Keratinocyte (primary cell): ENCODE measurements at regions not wholly inside any gene's neighbourhood (a gene's known extent, or its start where the extent isn't known, plus 50 kb on each side); places are given as distances from the start of the nearest gene placed in this dataset.

Experiments
- DNase-seq: peaks from one replicate; pipeline ENCODE4 v3.0.0-alpha.2; 2011; ENCODE audit warnings: low read depth, missing footprints, low spot score
- FAIRE-seq: peaks from 2 replicates; lab custom pipeline; 2011; peaks lifted over from hg19 to GRCh38; lab: Jason Lieb, UNC
- H2AFZ ChIP-seq: 2 replicates; pipeline ENCODE4 v1.6.0; 2012; ENCODE audit warnings: low read length, control low read depth, inconsistent platforms; ENCODE audit not compliant: control insufficient read depth
- H3K27ac ChIP-seq: 2 replicates; pipeline ENCODE4 v1.5.1; 2011; ENCODE audit warnings: low read length; ENCODE audit not compliant: control insufficient read depth, insufficient read depth
- H3K27me3 ChIP-seq: 3 replicates; pipeline ENCODE4 v1.6.0; 2011; ENCODE audit warnings: low read length; ENCODE audit not compliant: control insufficient read depth, insufficient read depth; ENCODE audit errors: extremely low read depth
- H3K36me3 ChIP-seq, 2 experiments: 2 replicates in 1 of 2; 3 replicates in 1 of 2; pipeline ENCODE4 v1.5.1; 2011; ENCODE audit warnings: low read length in 2 of 2, mild to moderate bottlenecking in 1 of 2; ENCODE audit not compliant: control insufficient read depth in 2 of 2, insufficient read depth in 2 of 2; ENCODE audit errors: extremely low read depth in 1 of 2
- H3K4me1 ChIP-seq: 3 replicates; pipeline ENCODE4 v1.5.1; 2011; ENCODE audit warnings: low read length; ENCODE audit not compliant: control insufficient read depth, insufficient read depth; ENCODE audit errors: extremely low read depth
- H3K4me2 ChIP-seq: 3 replicates; pipeline ENCODE4 v1.6.0; 2011; ENCODE audit warnings: low read depth, low read length; ENCODE audit not compliant: control insufficient read depth, insufficient read depth; ENCODE audit errors: extremely low read depth
- H3K4me3 ChIP-seq, 3 experiments: fragments of 200-600 bp in 1 of 3; sonication (generic) in 1 of 3; 2 replicates in 2 of 3; 3 replicates in 1 of 3; pipeline ENCODE4 v1.5.1; 2011 to 2016; ENCODE audit warnings: low read length in 3 of 3, mild to moderate bottlenecking in 3 of 3, control low read depth in 2 of 3, inconsistent platforms in 1 of 3, low read depth in 1 of 3, mixed read lengths in 1 of 3, mixed run types in 1 of 3, moderate library complexity in 1 of 3; ENCODE audit not compliant: control insufficient read depth in 2 of 3, insufficient read depth in 2 of 3; ENCODE audit errors: extremely low read depth in 1 of 3
- H3K79me2 ChIP-seq: 2 replicates; pipeline ENCODE4 v1.6.0; 2012; ENCODE audit warnings: low read length; ENCODE audit not compliant: control insufficient read depth, insufficient read depth
- H3K9ac ChIP-seq: 3 replicates; pipeline ENCODE4 v1.6.0; 2011; ENCODE audit warnings: low read length; ENCODE audit not compliant: control insufficient read depth, insufficient read depth; ENCODE audit errors: extremely low read depth
- H3K9me1 ChIP-seq: 3 replicates; pipeline ENCODE4 v1.6.0; 2011; ENCODE audit warnings: low read length; ENCODE audit not compliant: control insufficient read depth, insufficient read depth; ENCODE audit errors: extremely low read depth
- H3K9me3 ChIP-seq: 2 replicates; pipeline ENCODE4 v1.5.1; 2012; ENCODE audit warnings: low read depth, low read length; ENCODE audit not compliant: control insufficient read depth
- H4K20me1 ChIP-seq: 3 replicates; pipeline ENCODE4 v1.6.0; 2011; ENCODE audit warnings: low read length; ENCODE audit not compliant: control insufficient read depth, insufficient read depth; ENCODE audit errors: extremely low read depth
- EZH2 ChIP-seq: IDR thresholded peaks from one replicate; pipeline ENCODE4 v1.6.1; 2012; ENCODE audit warnings: inconsistent platforms, mild to moderate bottlenecking, low read length, moderate library complexity
- dilution Hi-C: fragments of 300-500 bp; cut with MboI; formaldehyde crosslinking; loops from one replicate; pipeline ENCODE4 v1.7.0; 2020; ENCODE audit warnings: low sequenced_read_pairs; ENCODE audit not compliant: extremely low pct_ligation_motif_present
- TF ChIP-seq, protein P1 (sequence below), 3 experiments: IDR thresholded peaks in 1 of 3; conservative IDR thresholded peaks in 1 of 3; optimal IDR thresholded peaks in 1 of 3; 2 replicates in 2 of 3; 3 replicates in 1 of 3; pipeline versions ENCODE3 to v1.5.1; 2011; ENCODE audit warnings: low read length in 3 of 3, mild to moderate bottlenecking in 3 of 3, moderate library complexity in 2 of 3, control low read depth in 1 of 3, inconsistent platforms in 1 of 3; ENCODE audit not compliant: insufficient read depth in 2 of 3; ENCODE audit errors: extremely low read depth in 1 of 3

DNA sequence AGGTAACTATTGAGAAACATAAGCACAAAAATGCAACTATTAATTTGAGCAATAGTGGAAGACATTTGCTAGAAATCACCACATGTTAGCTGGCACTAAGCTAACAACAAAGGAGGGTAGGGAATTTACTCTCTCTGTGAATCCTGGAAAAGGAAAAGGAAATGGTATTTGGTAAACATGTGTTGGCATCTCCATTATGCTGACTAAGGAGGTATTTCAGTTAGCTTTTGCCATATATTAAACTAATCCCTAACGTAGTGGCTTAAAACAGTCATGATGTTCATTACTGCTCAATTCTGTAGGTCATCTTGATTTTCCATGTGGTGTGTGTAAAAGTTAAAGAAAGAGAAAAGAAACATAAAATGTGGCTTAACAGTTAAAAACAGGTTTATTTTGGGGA, 1686.5 kb upstream of the PCDH7 start:
- Histone ChIP-seq H4K20me1 (no peaks in the 10 kb centered on the region), H3K9me1 (no peaks in the 10 kb centered on the region), H3K79me2 (no peaks in the 10 kb centered on the region), H3K9me3 (no peaks in the 10 kb centered on the region), H3K27me3 (no peaks in the 10 kb centered on the region), H3K27ac (no peak overlapping the region), H2AFZ (no peak overlapping the region), H3K36me3 (no peaks in the 10 kb centered on the region), H3K4me1 (no peaks in the 10 kb centered on the region), H3K4me3 (no peak overlapping the region), H3K4me2 (no peak overlapping the region), H3K9ac (no peak overlapping the region)
- FAIRE-seq (no peak), DNase-seq (no peak)
- TF ChIP-seq, protein P1, sequence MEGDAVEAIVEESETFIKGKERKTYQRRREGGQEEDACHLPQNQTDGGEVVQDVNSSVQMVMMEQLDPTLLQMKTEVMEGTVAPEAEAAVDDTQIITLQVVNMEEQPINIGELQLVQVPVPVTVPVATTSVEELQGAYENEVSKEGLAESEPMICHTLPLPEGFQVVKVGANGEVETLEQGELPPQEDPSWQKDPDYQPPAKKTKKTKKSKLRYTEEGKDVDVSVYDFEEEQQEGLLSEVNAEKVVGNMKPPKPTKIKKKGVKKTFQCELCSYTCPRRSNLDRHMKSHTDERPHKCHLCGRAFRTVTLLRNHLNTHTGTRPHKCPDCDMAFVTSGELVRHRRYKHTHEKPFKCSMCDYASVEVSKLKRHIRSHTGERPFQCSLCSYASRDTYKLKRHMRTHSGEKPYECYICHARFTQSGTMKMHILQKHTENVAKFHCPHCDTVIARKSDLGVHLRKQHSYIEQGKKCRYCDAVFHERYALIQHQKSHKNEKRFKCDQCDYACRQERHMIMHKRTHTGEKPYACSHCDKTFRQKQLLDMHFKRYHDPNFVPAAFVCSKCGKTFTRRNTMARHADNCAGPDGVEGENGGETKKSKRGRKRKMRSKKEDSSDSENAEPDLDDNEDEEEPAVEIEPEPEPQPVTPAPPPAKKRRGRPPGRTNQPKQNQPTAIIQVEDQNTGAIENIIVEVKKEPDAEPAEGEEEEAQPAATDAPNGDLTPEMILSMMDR (optimal IDR thresholded peaks at IDR 0.05 in 1 of 3, IDR thresholded peaks at IDR 0.05 in 1 of 3, conservative IDR thresholded peaks at IDR 0.05 in 1 of 3; ENCODE audit: extremely low read depth in 1 of 3, insufficient read depth in 2 of 3, low read length in 3 of 3), result no peak
- no peak for TF ChIP-seq EZH2
- dilution Hi-C loops, result no loop called here

DNA sequence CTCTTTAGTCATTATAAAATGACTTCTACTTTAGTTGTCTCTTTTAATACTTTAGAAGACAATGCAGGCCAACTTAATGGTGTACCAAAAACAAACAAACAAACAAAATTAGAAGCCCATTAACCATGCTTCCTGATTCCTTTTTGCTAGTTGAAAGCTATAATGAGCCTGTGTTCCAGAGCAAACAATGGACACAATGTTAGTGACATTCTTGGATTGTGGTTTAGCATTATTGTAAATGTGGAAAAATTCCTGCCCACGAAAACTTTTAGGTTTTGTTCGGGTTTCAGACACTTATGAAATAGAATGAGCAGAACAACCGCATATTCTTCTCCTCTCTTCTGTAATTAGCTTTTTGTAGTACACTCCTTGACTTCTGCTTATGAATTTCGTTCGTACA, 1682.7 kb upstream of the PCDH7 start:
- Histone ChIP-seq H3K27me3 (no peaks in the 10 kb centered on the region), H3K4me2 (no peak overlapping the region), H3K9me3 (no peaks in the 10 kb centered on the region), H3K4me3 (no peak overlapping the region), H3K9me1 (no peaks in the 10 kb centered on the region), H2AFZ (no peak overlapping the region), H3K27ac (no peak overlapping the region), H3K9ac (no peak overlapping the region), H4K20me1 (no peaks in the 10 kb centered on the region), H3K79me2 (no peaks in the 10 kb centered on the region), H3K36me3 (no peaks in the 10 kb centered on the region), H3K4me1 (no peaks in the 10 kb centered on the region)
- dilution Hi-C loops, result no loop called here
- FAIRE-seq (no peak), DNase-seq (no peak)
- no peak for TF ChIP-seq EZH2
- TF ChIP-seq, protein P1 (optimal IDR thresholded peaks at IDR 0.05 in 1 of 3, IDR thresholded peaks at IDR 0.05 in 1 of 3, conservative IDR thresholded peaks at IDR 0.05 in 1 of 3; ENCODE audit: extremely low read depth in 1 of 3, insufficient read depth in 2 of 3, low read length in 3 of 3), result no peak
